Osteocyte (in vitro differentiated cells): ENCODE measurements at regions not wholly inside any gene's neighbourhood (a gene's known extent, or its start where the extent isn't known, plus 50 kb on each side); places are given as distances from the start of the nearest gene placed in this dataset.

Experiments used
- DNase-seq: peaks from one replicate; pipeline ENCODE4 v3.0.0; 2021; ENCODE audit warnings: mixed read lengths; ENCODE audit not compliant: unreplicated experiment; ENCODE audit errors: extremely low spot score
- H3K27ac Mint-ChIP-seq: one replicate; pipeline ENCODE4 v1.8.0; 2021; ENCODE audit warnings: mild to moderate bottlenecking, mixed read lengths; ENCODE audit not compliant: unreplicated experiment
- H3K27me3 Mint-ChIP-seq: one replicate; pipeline ENCODE4 v1.8.0; 2021; ENCODE audit warnings: mixed read lengths; ENCODE audit not compliant: unreplicated experiment
- H3K36me3 Mint-ChIP-seq: one replicate; pipeline ENCODE4 v1.8.0; 2021; ENCODE audit warnings: mixed read lengths; ENCODE audit not compliant: unreplicated experiment
- H3K4me1 Mint-ChIP-seq: one replicate; pipeline ENCODE4 v1.8.0; 2021; ENCODE audit warnings: mixed read lengths; ENCODE audit not compliant: unreplicated experiment
- H3K4me3 Mint-ChIP-seq: one replicate; pipeline ENCODE4 v1.8.0; 2021; ENCODE audit warnings: mild to moderate bottlenecking, moderate library complexity, mixed read lengths; ENCODE audit not compliant: unreplicated experiment
- H3K9me3 Mint-ChIP-seq: one replicate; pipeline ENCODE4 v1.8.0; 2021; ENCODE audit warnings: mixed read lengths; ENCODE audit not compliant: unreplicated experiment
- TF ChIP-seq, protein P1 (sequence below): fragments of 200-600 bp; sonication (generic); IDR thresholded peaks from 2 replicates; pipeline ENCODE4 v1.5.0; 2021; ENCODE audit warnings: antibody characterized with exemption, mild to moderate bottlenecking, moderate library complexity

- no peak for DNase-seq
- no peak overlapping the region for H3K27ac Mint-ChIP-seq
- peaks cover 8% of the 10 kb centered on the region for H3K27me3 Mint-ChIP-seq
- H3K36me3 Mint-ChIP-seq, result no peaks in the 10 kb centered on the region
- no peak overlapping the region for H3K4me3 Mint-ChIP-seq
- no peaks in the 10 kb centered on the region for H3K9me3 Mint-ChIP-seq
- TF ChIP-seq, protein P1, sequence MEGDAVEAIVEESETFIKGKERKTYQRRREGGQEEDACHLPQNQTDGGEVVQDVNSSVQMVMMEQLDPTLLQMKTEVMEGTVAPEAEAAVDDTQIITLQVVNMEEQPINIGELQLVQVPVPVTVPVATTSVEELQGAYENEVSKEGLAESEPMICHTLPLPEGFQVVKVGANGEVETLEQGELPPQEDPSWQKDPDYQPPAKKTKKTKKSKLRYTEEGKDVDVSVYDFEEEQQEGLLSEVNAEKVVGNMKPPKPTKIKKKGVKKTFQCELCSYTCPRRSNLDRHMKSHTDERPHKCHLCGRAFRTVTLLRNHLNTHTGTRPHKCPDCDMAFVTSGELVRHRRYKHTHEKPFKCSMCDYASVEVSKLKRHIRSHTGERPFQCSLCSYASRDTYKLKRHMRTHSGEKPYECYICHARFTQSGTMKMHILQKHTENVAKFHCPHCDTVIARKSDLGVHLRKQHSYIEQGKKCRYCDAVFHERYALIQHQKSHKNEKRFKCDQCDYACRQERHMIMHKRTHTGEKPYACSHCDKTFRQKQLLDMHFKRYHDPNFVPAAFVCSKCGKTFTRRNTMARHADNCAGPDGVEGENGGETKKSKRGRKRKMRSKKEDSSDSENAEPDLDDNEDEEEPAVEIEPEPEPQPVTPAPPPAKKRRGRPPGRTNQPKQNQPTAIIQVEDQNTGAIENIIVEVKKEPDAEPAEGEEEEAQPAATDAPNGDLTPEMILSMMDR, result no peak
- H3K4me1 Mint-ChIP-seq, result peaks cover 10% of the 10 kb centered on the region
Observed at GRCh38 chr16:73415286-73415685, 367.4 kb upstream of the ZFHX3 start.

DNA sequence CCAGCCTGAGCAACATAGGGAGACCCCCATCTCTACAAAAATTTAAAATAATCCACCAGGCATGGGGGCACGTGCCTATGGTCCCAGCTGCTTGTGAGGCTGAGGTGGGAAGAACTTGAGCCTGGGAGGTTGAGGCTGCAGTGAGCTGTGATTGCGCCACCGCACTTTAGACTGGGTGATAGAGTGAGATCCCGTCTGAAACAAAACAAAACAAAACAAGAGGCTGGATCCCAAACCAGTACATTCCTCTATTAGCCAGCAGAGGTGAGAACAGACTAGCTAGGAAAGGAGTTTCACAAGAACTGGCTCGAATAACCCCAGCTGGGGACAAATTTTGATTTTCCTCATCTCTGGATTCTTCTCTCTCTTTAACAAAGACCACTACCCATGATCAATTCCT lies 366.7 kb upstream of the ZFHX3 start:
- H3K4me3 Mint-ChIP-seq, result no peak overlapping the region
- H3K27me3 Mint-ChIP-seq, result peaks cover 9% of the 10 kb centered on the region
- H3K9me3 Mint-ChIP-seq, result no peaks in the 10 kb centered on the region
- no peaks in the 10 kb centered on the region for H3K36me3 Mint-ChIP-seq
- no peak for DNase-seq
- no peak overlapping the region for H3K27ac Mint-ChIP-seq
- TF ChIP-seq, protein P1, result no peak
- H3K4me1 Mint-ChIP-seq, result peaks cover 8% of the 10 kb centered on the region

DNA sequence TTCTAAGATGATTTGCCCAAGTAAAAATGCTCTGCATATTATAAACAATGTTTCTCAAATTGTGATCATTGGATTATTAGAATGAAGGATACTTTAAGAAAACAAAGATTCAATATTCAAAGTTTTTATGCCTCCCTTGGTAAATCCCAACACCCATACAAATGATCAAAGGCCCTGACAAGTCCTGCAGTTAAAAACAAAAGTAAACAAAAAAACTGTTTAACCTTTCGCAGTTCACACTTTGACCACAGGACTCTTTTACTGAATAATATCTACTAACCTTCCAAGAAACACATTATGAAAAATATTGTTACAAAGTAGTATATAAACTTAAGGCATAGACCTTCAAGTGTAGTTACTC lies 365.9 kb upstream of the ZFHX3 start:
- no peak for DNase-seq
- Mint-ChIP-seq H3K9me3 (no peaks in the 10 kb centered on the region), H3K27ac (no peak overlapping the region), H3K36me3 (no peaks in the 10 kb centered on the region), H3K27me3 (peaks cover 10% of the 10 kb centered on the region), H3K4me1 (peaks cover 2% of the 10 kb centered on the region), H3K4me3 (no peak overlapping the region)
- TF ChIP-seq, protein P1, result no peak

DNA sequence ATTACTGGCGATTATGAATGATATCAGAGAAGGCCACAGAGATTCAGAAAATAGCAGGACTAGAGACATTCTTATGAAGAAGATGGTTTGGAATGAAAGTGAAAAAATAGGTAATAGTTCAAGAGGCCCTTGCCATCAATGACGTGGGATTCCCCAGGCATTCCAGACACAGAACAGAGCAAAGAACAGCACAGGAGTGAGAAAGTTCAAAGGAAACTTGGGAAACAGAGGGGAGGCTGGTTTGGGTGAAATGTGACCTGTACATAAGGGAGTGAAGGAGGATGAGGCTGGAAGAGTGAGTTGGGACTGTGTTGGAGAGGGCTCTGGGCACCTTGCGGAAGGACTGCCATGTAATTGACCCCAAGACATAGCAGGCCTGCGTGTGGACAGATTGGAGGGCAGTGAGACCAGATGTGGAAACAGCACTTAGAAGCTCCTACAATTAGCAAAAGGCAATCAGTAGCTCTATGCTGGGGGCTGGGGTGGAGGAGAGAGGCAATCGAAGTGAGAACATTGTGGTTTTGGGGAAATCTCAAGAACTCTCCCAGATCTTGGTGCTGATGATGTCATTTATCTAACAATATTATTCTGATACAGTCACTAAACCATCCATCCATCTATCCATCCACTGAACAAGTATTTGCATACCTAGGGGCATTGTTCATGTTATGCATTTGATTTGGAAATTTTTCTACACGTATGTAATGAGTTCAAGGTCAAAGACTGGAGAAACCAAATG lies 365.3 kb upstream of the ZFHX3 start:
- no peaks in the 10 kb centered on the region for H3K4me1 Mint-ChIP-seq
- TF ChIP-seq, protein P1, result no peak
- no peak for DNase-seq
- peaks cover 10% of the 10 kb centered on the region for H3K27me3 Mint-ChIP-seq
- H3K36me3 Mint-ChIP-seq, result no peaks in the 10 kb centered on the region
- H3K4me3 Mint-ChIP-seq, result no peak overlapping the region
- H3K27ac Mint-ChIP-seq, result no peak overlapping the region
- no peaks in the 10 kb centered on the region for H3K9me3 Mint-ChIP-seq

- H3K27ac Mint-ChIP-seq, result no peak overlapping the region
- no peak overlapping the region for H3K4me3 Mint-ChIP-seq
Observed at GRCh38 chr16:73412416-73412815, 364.5 kb upstream of the ZFHX3 start.

More at GRCh38 chr16:73412416-73412815, 364.5 kb upstream of the ZFHX3 start:
- H3K36me3 Mint-ChIP-seq, result no peaks in the 10 kb centered on the region
- no peaks in the 10 kb centered on the region for H3K9me3 Mint-ChIP-seq
- no peak for DNase-seq
- H3K4me1 Mint-ChIP-seq, result no peaks in the 10 kb centered on the region
- TF ChIP-seq, protein P1, result no peak
- peaks cover 10% of the 10 kb centered on the region for H3K27me3 Mint-ChIP-seq
